ENCODE measurements at regions not wholly inside any gene's neighbourhood (a gene's known extent, or its start where the extent isn't known, plus 50 kb on each side); places are given as distances from the start of the nearest gene placed in this dataset.

- TF ChIP-seq CTCF (IDR thresholded peaks at IDR 0.05), result no peak
- Histone ChIP-seq H3K4me1 (ENCODE audit: control insufficient read depth in 1 of 2, low read depth in 2 of 2) (peaks cover 0 to 7% of the 10 kb centered on the region in 2 donors), H3K27ac (no peak overlapping the region), H3K27me3 (replicated peaks; ENCODE audit: insufficient read depth) (no peaks in the 10 kb centered on the region), H3K4me3 (no peak overlapping the region), H3K36me3 (no peaks in the 10 kb centered on the region), H3K9me3 (no peaks in the 10 kb centered on the region)
- DNase-seq (ENCODE audit: low spot score) (no peak), ATAC-seq (ENCODE audit: insufficient number of reproducible peaks, low FRiP score, low read depth) (no peak)
Observed at GRCh38 chr9:88920645-88921044, 70.6 kb upstream of the S1PR3 start.

- H3K27me3 ChIP-seq (replicated peaks; ENCODE audit: insufficient read depth), result no peaks in the 10 kb centered on the region
- no peak overlapping the region for H3K4me3 ChIP-seq
- ATAC-seq (ENCODE audit: insufficient number of reproducible peaks, low FRiP score, low read depth) (no peak), DNase-seq (ENCODE audit: low spot score) (no peak)
- no peaks in the 10 kb centered on the region for H3K36me3 ChIP-seq
- no peaks in the 10 kb centered on the region for H3K9me3 ChIP-seq
- no peak for TF ChIP-seq CTCF (IDR thresholded peaks at IDR 0.05)
- H3K27ac ChIP-seq, result no peak overlapping the region
- peaks cover 3 to 8% of the 10 kb centered on the region in 2 donors for H3K4me1 ChIP-seq (ENCODE audit: control insufficient read depth in 1 of 2, low read depth in 2 of 2)
Observed at GRCh38 chr9:88922091-88922490, 69.2 kb upstream of the S1PR3 start.

GRCh38 chr9:88923092-88923491, 68.2 kb upstream of the S1PR3 start:
- DNase-seq (ENCODE audit: low spot score), result no peak
- no peak for ATAC-seq (ENCODE audit: insufficient number of reproducible peaks, low FRiP score, low read depth)
- Histone ChIP-seq H3K4me1 (ENCODE audit: control insufficient read depth in 1 of 2, low read depth in 2 of 2) (peaks cover 5 to 11% of the 10 kb centered on the region in 2 donors), H3K36me3 (no peaks in the 10 kb centered on the region), H3K4me3 (no peak overlapping the region), H3K27me3 (replicated peaks; ENCODE audit: insufficient read depth) (no peaks in the 10 kb centered on the region), H3K27ac (no peak overlapping the region), H3K9me3 (no peaks in the 10 kb centered on the region)
- TF ChIP-seq CTCF (IDR thresholded peaks at IDR 0.05), result no peak

- ATAC-seq (ENCODE audit: insufficient number of reproducible peaks, low FRiP score, low read depth), result no peak
- H3K27ac ChIP-seq, result no peak overlapping the region
- H3K27me3 ChIP-seq (replicated peaks; ENCODE audit: insufficient read depth), result no peaks in the 10 kb centered on the region
- TF ChIP-seq CTCF (IDR thresholded peaks at IDR 0.05), result no peak
- H3K4me3 ChIP-seq, result no peak overlapping the region
- no peak for DNase-seq (ENCODE audit: low spot score)
- no peaks in the 10 kb centered on the region for H3K9me3 ChIP-seq
- H3K4me1 ChIP-seq (ENCODE audit: control insufficient read depth in 1 of 2, low read depth in 2 of 2), result peaks cover 5 to 11% of the 10 kb centered on the region in 2 donors
- no peaks in the 10 kb centered on the region for H3K36me3 ChIP-seq
Observed at GRCh38 chr9:88923653-88924288, 67.5 kb upstream of the S1PR3 start.

- Histone ChIP-seq H3K4me1 (ENCODE audit: control insufficient read depth in 1 of 2, low read depth in 2 of 2) (peaks cover 5 to 11% of the 10 kb centered on the region in 2 donors), H3K4me3 (no peak overlapping the region), H3K9me3 (no peaks in the 10 kb centered on the region), H3K27ac (no peak overlapping the region), H3K27me3 (replicated peaks; ENCODE audit: insufficient read depth) (no peaks in the 10 kb centered on the region), H3K36me3 (no peaks in the 10 kb centered on the region)
- TF ChIP-seq CTCF (IDR thresholded peaks at IDR 0.05), result no peak
- no peak for DNase-seq (ENCODE audit: low spot score)
- ATAC-seq (ENCODE audit: insufficient number of reproducible peaks, low FRiP score, low read depth), result no peak
Observed at GRCh38 chr9:88925481-88925880, 65.8 kb upstream of the S1PR3 start.

Measured in thoracic aorta (tissue), 2 donors.